ENCODE measurements at regions not wholly inside any gene's neighbourhood (a gene's known extent, or its start where the extent isn't known, plus 50 kb on each side); places are given as distances from the start of the nearest gene placed in this dataset.

DNA sequence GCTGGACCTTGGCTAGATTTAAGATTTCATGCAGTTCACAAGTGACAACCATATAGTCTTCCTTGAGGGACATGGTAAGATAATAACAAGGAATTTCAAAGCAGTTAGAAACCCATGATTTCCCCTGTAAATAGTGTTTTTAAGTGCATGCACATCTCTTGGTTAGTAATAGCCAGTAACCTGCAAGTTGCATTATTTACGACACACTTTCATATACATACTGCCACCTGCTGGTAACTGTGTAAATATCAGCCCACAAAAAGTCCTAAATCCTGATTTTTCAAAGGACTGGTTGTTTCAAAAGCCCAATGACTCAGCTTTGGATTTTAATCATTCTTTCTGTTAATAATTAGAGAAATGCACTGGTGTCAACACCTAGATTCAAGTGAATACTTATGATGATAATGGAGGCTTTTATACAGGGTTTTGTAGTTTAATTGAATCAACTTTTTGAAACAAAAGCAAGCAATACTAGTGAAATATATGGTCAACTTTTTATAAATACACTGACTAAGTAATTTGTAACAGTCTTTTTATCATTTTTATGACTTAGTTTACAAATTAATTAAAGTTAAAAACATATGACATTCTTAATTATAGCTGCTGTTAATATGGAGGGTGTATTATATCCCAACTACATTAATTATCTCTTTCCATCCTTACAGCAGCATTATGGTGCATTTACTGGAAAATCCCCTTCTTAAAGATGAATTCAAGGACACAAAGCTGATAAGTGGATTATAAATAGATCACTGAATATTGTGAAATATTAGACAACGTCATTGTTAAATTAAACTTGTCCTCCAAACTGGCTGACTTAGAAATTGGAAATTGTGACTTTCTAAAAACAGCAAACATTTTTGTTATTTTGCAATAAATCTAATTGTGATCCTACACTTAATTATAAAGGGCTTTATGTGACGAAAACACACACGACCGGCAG, 367.7 kb upstream of the SEMA3D start:
- CTCF ChIA-PET: interaction anchor here (0.7 to 7.6 kb wide), 17 partner anchors 9 to 529 kb away, joined by 3 to 56 read pairs (median 4); partner anchors contain the start of gene SEMA3D
- TF ChIP-seq, protein P1, sequence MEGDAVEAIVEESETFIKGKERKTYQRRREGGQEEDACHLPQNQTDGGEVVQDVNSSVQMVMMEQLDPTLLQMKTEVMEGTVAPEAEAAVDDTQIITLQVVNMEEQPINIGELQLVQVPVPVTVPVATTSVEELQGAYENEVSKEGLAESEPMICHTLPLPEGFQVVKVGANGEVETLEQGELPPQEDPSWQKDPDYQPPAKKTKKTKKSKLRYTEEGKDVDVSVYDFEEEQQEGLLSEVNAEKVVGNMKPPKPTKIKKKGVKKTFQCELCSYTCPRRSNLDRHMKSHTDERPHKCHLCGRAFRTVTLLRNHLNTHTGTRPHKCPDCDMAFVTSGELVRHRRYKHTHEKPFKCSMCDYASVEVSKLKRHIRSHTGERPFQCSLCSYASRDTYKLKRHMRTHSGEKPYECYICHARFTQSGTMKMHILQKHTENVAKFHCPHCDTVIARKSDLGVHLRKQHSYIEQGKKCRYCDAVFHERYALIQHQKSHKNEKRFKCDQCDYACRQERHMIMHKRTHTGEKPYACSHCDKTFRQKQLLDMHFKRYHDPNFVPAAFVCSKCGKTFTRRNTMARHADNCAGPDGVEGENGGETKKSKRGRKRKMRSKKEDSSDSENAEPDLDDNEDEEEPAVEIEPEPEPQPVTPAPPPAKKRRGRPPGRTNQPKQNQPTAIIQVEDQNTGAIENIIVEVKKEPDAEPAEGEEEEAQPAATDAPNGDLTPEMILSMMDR (IDR thresholded peaks at IDR 0.05; ENCODE audit: control extremely low read depth, extremely low read depth, low read depth, missing control alignments): peak; percentile 74
- peak; percentile 4 for DNase-seq (ENCODE audit: extremely low spot score)
- POLR2A ChIA-PET: no interaction called here

- TF ChIP-seq, protein P1 (IDR thresholded peaks at IDR 0.05; ENCODE audit: control extremely low read depth, extremely low read depth, low read depth, missing control alignments): no peak
- DNase-seq (ENCODE audit: extremely low spot score): no peak
- CTCF ChIA-PET: no interaction called here
- POLR2A ChIA-PET: no interaction called here
These were observed 349.3 kb upstream of the SEMA3D start for GRCh38 chr7:85535974-85536729.

- DNase-seq (ENCODE audit: extremely low spot score): no peak
- ChIA-PET CTCF (interaction anchor here (1.1 to 1.3 kb wide), 2 partner anchors 10 to 16 kb away, joined by 3 to 5 read pairs; no protein-coding TSS in a partner anchor), POLR2A (no interaction called here)
- TF ChIP-seq, protein P1 (IDR thresholded peaks at IDR 0.05; ENCODE audit: control extremely low read depth, extremely low read depth, low read depth, missing control alignments): no peak
These were observed 343.0 kb upstream of the SEMA3D start for GRCh38 chr7:85529831-85530230.

- ChIA-PET CTCF (interaction anchor here (1.0 to 1.3 kb wide), 2 partner anchors 10 to 25 kb away, joined by 3 to 5 read pairs; no protein-coding TSS in a partner anchor), POLR2A (no interaction called here)
- TF ChIP-seq, protein P1 (IDR thresholded peaks at IDR 0.05; ENCODE audit: control extremely low read depth, extremely low read depth, low read depth, missing control alignments): no peak
- no peak for DNase-seq (ENCODE audit: extremely low spot score)
These were observed 342.3 kb upstream of the SEMA3D start for GRCh38 chr7:85529201-85529600.

GRCh38 chr7:85528581-85528980, 341.7 kb upstream of the SEMA3D start:
- DNase-seq (ENCODE audit: extremely low spot score): no peak
- ChIA-PET POLR2A (no interaction called here), CTCF (interaction anchor here (1.0 to 1.3 kb wide), 2 partner anchors 9 to 26 kb away, joined by 3 to 5 read pairs; no protein-coding TSS in a partner anchor)
- TF ChIP-seq, protein P1 (IDR thresholded peaks at IDR 0.05; ENCODE audit: control extremely low read depth, extremely low read depth, low read depth, missing control alignments): no peak

- DNase-seq (ENCODE audit: extremely low spot score): no peak
- CTCF ChIA-PET: interaction anchor here (1.0 kb wide), 1 partner anchor 29 kb away, joined by 3 read pairs; no protein-coding TSS in a partner anchor
- POLR2A ChIA-PET: no interaction called here
- TF ChIP-seq, protein P1 (IDR thresholded peaks at IDR 0.05; ENCODE audit: control extremely low read depth, extremely low read depth, low read depth, missing control alignments): no peak
These were observed 338.8 kb upstream of the SEMA3D start for GRCh38 chr7:85525676-85526075.

All from GM10248 (cell line).